ENCODE measurements at regions not wholly inside any gene's neighbourhood (a gene's known extent, or its start where the extent isn't known, plus 50 kb on each side); places are given as distances from the start of the nearest gene placed in this dataset.
"Not testable (repeated sequence)": the region's sequence is repeated elsewhere in the genome, so short reads cannot be mapped to it uniquely, and the experiment has no call there.

- no peaks in the 10 kb centered on the region for H3K27me3 ChIP-seq (ENCODE audit: insufficient read depth, low read depth, low read length)
- no peak overlapping the region for H3K9ac ChIP-seq (ENCODE audit: low read length)
- H3K4me3 ChIP-seq (ENCODE audit: low read length), result no peak overlapping the region
- H3K79me2 ChIP-seq (replicated peaks; ENCODE audit: insufficient read depth, low read length), result no peaks in the 10 kb centered on the region
- no peaks in the 10 kb centered on the region for H3F3A ChIP-seq (ENCODE audit: insufficient read depth, low read length, poor library complexity, severe bottlenecking)
- no peak overlapping the region for H3K4me2 ChIP-seq (ENCODE audit: low read length)
- no peaks in the 10 kb centered on the region for H4K20me1 ChIP-seq (ENCODE audit: insufficient read depth)
- no peak overlapping the region for H2AFZ ChIP-seq (ENCODE audit: low read depth, low read length)
- H3K36me3 ChIP-seq (ENCODE audit: insufficient read depth, low read length), result no peaks in the 10 kb centered on the region
- H3K27ac ChIP-seq (ENCODE audit: low read length), result no peak overlapping the region
- no peak for TF ChIP-seq CTCF (IDR thresholded peaks at IDR 0.05; ENCODE audit: poor library complexity, severe bottlenecking)
- TF ChIP-seq EP300 (conservative IDR thresholded peaks at IDR 0.05; ENCODE audit: poor library complexity, severe bottlenecking), result no peak
- no peak for TF ChIP-seq REST (IDR thresholded peaks at IDR 0.05; ENCODE audit: borderline replicate concordance)
- no peak for TF ChIP-seq POLR2AphosphoS5 (IDR thresholded peaks at IDR 0.05)
- TF ChIP-seq RAD21 (conservative IDR thresholded peaks at IDR 0.05), result no peak
- TF ChIP-seq TAF1 (IDR thresholded peaks at IDR 0.05; ENCODE audit: low read depth), result no peak
- no peak for TF ChIP-seq SMC3 (conservative IDR thresholded peaks at IDR 0.05; ENCODE audit: poor library complexity)
- TF ChIP-seq MXI1 (conservative IDR thresholded peaks at IDR 0.05; ENCODE audit: poor library complexity, severe bottlenecking), result no peak
- no peak for TF ChIP-seq EZH2 (IDR thresholded peaks at IDR 0.05; ENCODE audit: borderline replicate concordance, insufficient read depth, low read length, poor library complexity, severe bottlenecking)
- no peaks in the 10 kb centered on the region for H3K9me2 ChIP-seq (ENCODE audit: insufficient read depth, low read length)
- H3K9me3 ChIP-seq (ENCODE audit: low read length), result no peaks in the 10 kb centered on the region
Measured at GRCh38 chr5:62825623-62826220, 247.1 kb downstream of the LRRC70 start.

- no peak overlapping the region for H3K4me3 ChIP-seq (ENCODE audit: low read length)
- no peaks in the 10 kb centered on the region for H3K9me2 ChIP-seq (ENCODE audit: insufficient read depth, low read length)
- H3K36me3 ChIP-seq (ENCODE audit: insufficient read depth, low read length), result no peaks in the 10 kb centered on the region
- TF ChIP-seq RAD21 (conservative IDR thresholded peaks at IDR 0.05), result no peak
- TF ChIP-seq TAF1 (IDR thresholded peaks at IDR 0.05; ENCODE audit: low read depth), result no peak
- no peak for TF ChIP-seq EP300 (conservative IDR thresholded peaks at IDR 0.05; ENCODE audit: poor library complexity, severe bottlenecking)
- TF ChIP-seq REST (IDR thresholded peaks at IDR 0.05; ENCODE audit: borderline replicate concordance), result no peak
- TF ChIP-seq CTCF (IDR thresholded peaks at IDR 0.05; ENCODE audit: poor library complexity, severe bottlenecking), result no peak
- no peak for TF ChIP-seq POLR2AphosphoS5 (IDR thresholded peaks at IDR 0.05)
- no peak for TF ChIP-seq SMC3 (conservative IDR thresholded peaks at IDR 0.05; ENCODE audit: poor library complexity)
- no peak for TF ChIP-seq MXI1 (conservative IDR thresholded peaks at IDR 0.05; ENCODE audit: poor library complexity, severe bottlenecking)
- TF ChIP-seq EZH2 (IDR thresholded peaks at IDR 0.05; ENCODE audit: borderline replicate concordance, insufficient read depth, low read length, poor library complexity, severe bottlenecking), result no peak
- H3K4me2 ChIP-seq (ENCODE audit: low read length), result no peak overlapping the region
- H3K79me2 ChIP-seq (replicated peaks; ENCODE audit: insufficient read depth, low read length), result no peaks in the 10 kb centered on the region
- H4K20me1 ChIP-seq (ENCODE audit: insufficient read depth), result no peaks in the 10 kb centered on the region
- H3K9ac ChIP-seq (ENCODE audit: low read length), result no peak overlapping the region
- no peaks in the 10 kb centered on the region for H3K27me3 ChIP-seq (ENCODE audit: insufficient read depth, low read depth, low read length)
- H2AFZ ChIP-seq (ENCODE audit: low read depth, low read length), result no peak overlapping the region
- no peaks in the 10 kb centered on the region for H3F3A ChIP-seq (ENCODE audit: insufficient read depth, low read length, poor library complexity, severe bottlenecking)
- no peaks in the 10 kb centered on the region for H3K9me3 ChIP-seq (ENCODE audit: low read length)
- no peak overlapping the region for H3K27ac ChIP-seq (ENCODE audit: low read length)
Measured at GRCh38 chr5:62824936-62825335, 246.3 kb downstream of the LRRC70 start.

GRCh38 chr5:62817043-62817442 lies 238.4 kb downstream of the LRRC70 start:
- not testable (repeated sequence) for H3K9me2 ChIP-seq (ENCODE audit: insufficient read depth, low read length); H3K4me3 ChIP-seq (ENCODE audit: low read length); H3K9me3 ChIP-seq (ENCODE audit: low read length); H3K27me3 ChIP-seq (ENCODE audit: insufficient read depth, low read depth, low read length); H3K27ac ChIP-seq (ENCODE audit: low read length); H3F3A ChIP-seq (ENCODE audit: insufficient read depth, low read length, poor library complexity, severe bottlenecking); H3K9ac ChIP-seq (ENCODE audit: low read length); H3K79me2 ChIP-seq (replicated peaks; ENCODE audit: insufficient read depth, low read length); H2AFZ ChIP-seq (ENCODE audit: low read depth, low read length); H3K36me3 ChIP-seq (ENCODE audit: insufficient read depth, low read length); H3K4me2 ChIP-seq (ENCODE audit: low read length); H4K20me1 ChIP-seq (ENCODE audit: insufficient read depth)
